Esophagus (tissue), 2 donors: ENCODE measurements at regions not wholly inside any gene's neighbourhood (a gene's known extent, or its start where the extent isn't known, plus 50 kb on each side); places are given as distances from the start of the nearest gene placed in this dataset.

ENCODE experiments used
- H3K27ac ChIP-seq, 2 donors: one replicate each; pipeline ENCODE4 v1.5.1; 2013; ENCODE audit warnings: low read depth in 2 of 2, mild to moderate bottlenecking in 2 of 2, inconsistent platforms in 1 of 2, low read length in 1 of 2, moderate library complexity in 1 of 2
- H3K27me3 ChIP-seq, 2 donors: one replicate each; pipeline ENCODE4 v1.6.1; 2013; ENCODE audit warnings: low read length in 2 of 2, control low read depth in 1 of 2, mild to moderate bottlenecking in 1 of 2; ENCODE audit not compliant: insufficient read depth in 2 of 2, control insufficient read depth in 1 of 2
- H3K36me3 ChIP-seq, 2 donors: one replicate each; pipeline ENCODE4 v1.6.1; 2013; ENCODE audit warnings: low read length in 1 of 2; ENCODE audit not compliant: control insufficient read depth in 2 of 2, insufficient read depth in 2 of 2
- H3K4me1 ChIP-seq, 2 donors: one replicate each; pipeline ENCODE4 v1.6.1; 2013; ENCODE audit warnings: low read length in 1 of 2; ENCODE audit not compliant: control insufficient read depth in 2 of 2, insufficient read depth in 2 of 2
- H3K4me3 ChIP-seq, 2 donors: one replicate each; pipeline ENCODE4 v1.5.1; 2013; ENCODE audit warnings: low read length in 2 of 2, mild to moderate bottlenecking in 2 of 2, low read depth in 1 of 2, moderate library complexity in 1 of 2
- H3K9me3 ChIP-seq, 2 donors: one replicate each; pipeline ENCODE4 v1.6.1; 2013; ENCODE audit warnings: mild to moderate bottlenecking in 2 of 2, low read depth in 1 of 2, low read length in 1 of 2, moderate library complexity in 1 of 2; ENCODE audit not compliant: control insufficient read depth in 2 of 2, insufficient read depth in 1 of 2
- WGBS, 2 donors: extraction: QIAGEN DNeasy Blood & Tissue Kit; methylation state at CpG; one replicate each; pipeline ENCODE4 v1.1.7; 2013; 5-methylcytosine and 5-hydroxymethylcytosine counted together
- donor health status: healthy with polysubstance abuse.
- donor health status: Bipolar disorder and iron deficiency.

DNA sequence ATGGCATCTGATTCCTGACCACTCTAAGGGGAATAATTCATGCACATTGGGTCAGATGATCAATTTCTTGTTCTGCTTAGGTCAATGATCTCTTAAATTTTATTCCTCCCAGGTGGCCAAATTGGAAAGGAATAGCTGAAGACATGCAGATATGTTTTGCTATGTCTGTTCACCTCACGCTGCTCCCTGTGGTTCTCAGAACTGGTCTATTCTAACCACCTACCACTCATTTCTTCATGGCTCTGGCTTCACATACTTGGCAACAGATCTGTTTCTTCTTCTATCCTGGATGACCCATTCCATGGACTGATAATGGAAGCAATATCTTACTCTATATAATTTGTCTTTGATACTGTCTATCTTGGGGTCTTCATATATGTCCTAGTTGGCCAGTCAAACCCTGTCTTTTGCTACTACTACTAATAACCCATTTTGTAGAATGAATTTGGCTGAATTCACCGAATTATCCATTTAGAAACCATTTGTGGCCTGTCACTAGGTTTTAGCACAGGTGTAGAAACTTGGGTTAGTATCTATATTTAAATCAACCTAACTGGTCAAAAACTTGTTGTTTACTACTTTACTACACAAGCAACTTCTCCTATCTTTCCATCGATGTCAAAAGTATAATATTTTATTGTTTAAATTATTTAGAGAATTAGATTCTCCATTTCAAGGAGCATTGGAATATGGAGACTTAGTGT is 650.9 kb downstream of the TLE4 start:
- WGBS, 2 donors: 81 to 90% methylated on average over 3 of the region's 3 CpGs

DNA sequence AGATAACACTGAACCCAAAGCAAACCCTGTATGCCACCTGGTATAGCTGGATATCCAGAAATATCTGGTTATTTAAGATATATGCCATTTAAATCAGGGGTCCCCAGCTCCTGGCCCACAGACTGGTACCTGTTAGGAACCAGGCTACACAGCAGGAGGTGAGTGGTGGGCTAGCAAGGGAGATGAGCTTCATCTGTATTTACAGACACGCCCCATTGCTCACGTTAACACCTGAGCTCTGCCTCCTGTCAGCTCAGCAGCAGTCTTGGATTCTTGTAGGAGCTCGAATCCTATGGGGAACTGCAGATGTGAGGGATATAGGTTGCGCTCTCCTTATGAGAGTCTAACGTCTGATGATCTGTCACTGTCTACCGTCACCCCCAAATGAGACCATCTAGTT is 646.6 kb downstream of the TLE4 start:
- Histone ChIP-seq H3K9me3 (peaks cover 0 to 5% of the 10 kb centered on the region in 2 donors), H3K4me1 (no peaks in the 10 kb centered on the region), H3K36me3 (peaks cover 0 to 3% of the 10 kb centered on the region in 2 donors), H3K4me3 (no peak overlapping the region), H3K27me3 (no peaks in the 10 kb centered on the region), H3K27ac (no peak overlapping the region)
- WGBS, 2 donors: 60 to 76% methylated on average over 6 of the region's 6 CpGs

More for the DNA sequence above, 650.9 kb downstream of the TLE4 start:
- Histone ChIP-seq H3K27me3 (no peaks in the 10 kb centered on the region), H3K9me3 (no peaks in the 10 kb centered on the region), H3K27ac (no peak overlapping the region), H3K4me3 (no peak overlapping the region), H3K36me3 (no peaks in the 10 kb centered on the region), H3K4me1 (no peaks in the 10 kb centered on the region)

DNA sequence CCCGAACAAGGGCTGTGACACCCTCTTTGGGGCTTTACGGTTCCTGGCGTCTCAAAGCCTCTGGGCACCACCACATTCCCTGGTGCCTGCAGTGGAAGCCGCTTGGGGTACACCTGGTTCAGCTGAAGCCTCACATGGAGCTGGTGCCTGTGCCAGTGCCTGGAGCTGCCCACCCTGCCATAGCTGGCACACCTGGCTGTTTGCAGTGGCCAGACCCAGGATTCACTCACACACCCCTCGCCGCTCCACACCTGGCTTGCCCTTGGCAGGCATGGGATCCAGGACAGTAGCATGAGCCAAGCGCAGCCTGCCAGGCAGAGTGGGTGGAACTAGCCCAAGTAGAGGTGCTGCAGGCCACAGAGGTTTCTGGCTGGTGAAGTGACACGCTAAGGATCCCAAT is 641.8 kb downstream of the TLE4 start:
- Histone ChIP-seq H3K27me3 (no peaks in the 10 kb centered on the region), H3K36me3 (peaks cover 0 to 3% of the 10 kb centered on the region in 2 donors), H3K27ac (no peak overlapping the region), H3K4me1 (no peaks in the 10 kb centered on the region), H3K4me3 (no peak overlapping the region), H3K9me3 (peaks cover 0 to 6% of the 10 kb centered on the region in 2 donors)
- 92 to 93% methylated on average over 8 of the region's 8 CpGs for WGBS, 2 donors

DNA sequence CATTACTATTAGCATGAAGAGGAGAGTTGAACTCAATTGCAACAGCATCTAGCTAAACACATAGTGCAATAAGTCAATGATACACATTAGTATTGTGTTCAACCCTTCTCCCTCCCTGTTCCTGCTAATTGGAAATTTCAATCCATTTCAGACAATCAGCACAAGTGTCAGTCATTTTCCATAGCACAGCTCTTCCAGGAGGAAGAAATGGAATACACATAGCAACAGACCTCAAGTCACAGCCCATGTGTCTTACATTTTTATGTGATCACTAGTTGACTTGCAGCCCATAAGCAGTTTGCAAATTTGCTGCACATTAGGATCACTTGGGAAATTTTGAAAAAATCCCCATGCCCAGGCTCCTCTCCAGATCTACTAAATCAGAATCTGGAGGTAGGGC is 636.9 kb downstream of the TLE4 start:
- H3K27me3 ChIP-seq: no peaks in the 10 kb centered on the region
- peaks cover 0 to 4% of the 10 kb centered on the region in 2 donors for H3K9me3 ChIP-seq
- no peak overlapping the region for H3K27ac ChIP-seq
- peaks cover 0 to 2% of the 10 kb centered on the region in 2 donors for H3K36me3 ChIP-seq
- H3K4me3 ChIP-seq: no peak overlapping the region
- no peaks in the 10 kb centered on the region for H3K4me1 ChIP-seq

DNA sequence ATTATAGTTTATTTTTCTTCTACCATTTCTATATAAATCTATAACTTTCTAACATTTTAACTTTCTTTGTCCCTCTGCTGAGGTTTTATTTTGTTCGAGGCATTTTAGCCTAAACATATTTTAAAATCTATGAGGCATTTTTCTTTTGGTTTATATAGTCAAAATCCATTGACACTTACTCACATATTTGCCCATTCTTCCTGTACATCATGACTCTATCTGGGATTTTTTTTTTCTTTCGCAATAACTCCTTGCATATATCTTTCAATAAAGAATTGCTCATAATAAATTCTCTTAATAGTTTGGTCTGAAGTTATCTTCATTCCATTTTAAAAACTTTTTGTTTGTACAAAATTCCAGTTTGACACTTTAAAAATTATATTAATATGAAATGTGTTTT is 632.3 kb downstream of the TLE4 start:
- 83 to 86% methylated on average over 2 of the region's 2 CpGs for WGBS, 2 donors

DNA sequence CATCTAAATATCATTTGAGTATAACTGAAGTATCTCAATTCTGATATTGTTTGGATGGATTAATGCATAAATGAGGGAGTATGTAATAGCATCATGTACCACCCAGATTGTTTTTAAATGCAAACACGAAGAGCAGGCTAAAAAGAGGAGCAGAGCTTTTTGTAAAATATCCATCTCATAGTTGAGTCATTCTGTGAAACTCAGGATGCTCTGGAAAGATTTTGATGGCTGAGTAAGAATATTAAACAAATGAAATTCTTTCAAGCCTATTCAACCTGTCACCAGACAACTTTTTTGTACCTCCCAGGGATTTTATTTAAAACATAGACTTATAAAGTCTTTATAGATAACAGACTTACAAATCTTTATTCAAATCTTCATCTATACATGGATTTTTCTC is 625.9 kb downstream of the TLE4 start:
- Histone ChIP-seq H3K27me3 (no peaks in the 10 kb centered on the region), H3K4me3 (no peak overlapping the region), H3K27ac (no peak overlapping the region), H3K4me1 (no peaks in the 10 kb centered on the region), H3K36me3 (no peaks in the 10 kb centered on the region), H3K9me3 (no peaks in the 10 kb centered on the region)
- WGBS, 2 donors: 39 to 44% methylated on average over 1 of the region's 1 CpG

More for the DNA sequence above, 632.3 kb downstream of the TLE4 start:
- Histone ChIP-seq H3K36me3 (no peaks in the 10 kb centered on the region), H3K27me3 (no peaks in the 10 kb centered on the region), H3K27ac (no peak overlapping the region), H3K4me1 (no peaks in the 10 kb centered on the region), H3K9me3 (no peaks in the 10 kb centered on the region), H3K4me3 (no peak overlapping the region)

DNA sequence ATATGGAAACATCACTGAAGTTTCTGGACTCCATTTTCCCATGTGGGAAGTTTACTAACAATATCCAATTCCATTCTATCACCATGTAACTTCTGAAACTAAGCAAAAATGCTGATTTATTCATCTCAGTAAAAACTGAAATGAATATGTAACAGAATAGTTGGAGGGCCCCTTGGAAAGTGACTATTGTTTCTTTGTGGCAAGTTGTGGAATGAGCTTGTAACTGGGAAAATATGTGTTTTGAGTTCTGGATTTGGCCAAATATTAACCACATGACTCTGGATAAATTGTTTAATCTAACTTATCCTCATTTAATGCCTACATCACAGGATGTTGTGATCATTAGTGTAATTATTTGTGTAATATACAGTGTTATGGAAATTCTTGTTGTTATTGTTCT is 619.3 kb downstream of the TLE4 start:
- no peaks in the 10 kb centered on the region for H3K36me3 ChIP-seq
- no peak overlapping the region for H3K4me3 ChIP-seq
- H3K27me3 ChIP-seq: no peaks in the 10 kb centered on the region
- H3K27ac ChIP-seq: no peak overlapping the region
- no peaks in the 10 kb centered on the region for H3K4me1 ChIP-seq
- H3K9me3 ChIP-seq: no peaks in the 10 kb centered on the region

DNA sequence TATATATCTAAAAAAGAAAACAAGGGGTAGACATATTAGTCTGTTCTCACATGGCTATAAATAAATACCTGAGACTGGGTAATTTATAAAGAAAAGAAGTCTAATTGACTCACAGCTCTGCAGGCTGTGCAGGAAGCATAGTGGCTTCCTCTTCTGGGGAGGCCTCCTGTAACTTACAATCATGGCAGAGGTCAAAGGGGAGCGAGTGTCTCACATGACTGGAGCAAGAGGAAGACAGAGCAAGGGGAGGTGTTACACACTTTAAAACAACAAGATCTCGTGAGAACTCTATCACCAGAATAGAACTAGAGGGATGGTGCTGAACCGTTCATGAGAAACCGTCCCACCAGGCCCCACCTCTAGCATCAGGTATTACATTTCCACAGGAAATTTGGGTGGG is 616.8 kb downstream of the TLE4 start:
- Histone ChIP-seq H3K27me3 (no peaks in the 10 kb centered on the region), H3K36me3 (no peaks in the 10 kb centered on the region), H3K27ac (no peak overlapping the region), H3K9me3 (no peaks in the 10 kb centered on the region), H3K4me3 (no peak overlapping the region), H3K4me1 (no peaks in the 10 kb centered on the region)
- WGBS, 2 donors: 83 to 87% methylated on average over 4 of the region's 4 CpGs

DNA sequence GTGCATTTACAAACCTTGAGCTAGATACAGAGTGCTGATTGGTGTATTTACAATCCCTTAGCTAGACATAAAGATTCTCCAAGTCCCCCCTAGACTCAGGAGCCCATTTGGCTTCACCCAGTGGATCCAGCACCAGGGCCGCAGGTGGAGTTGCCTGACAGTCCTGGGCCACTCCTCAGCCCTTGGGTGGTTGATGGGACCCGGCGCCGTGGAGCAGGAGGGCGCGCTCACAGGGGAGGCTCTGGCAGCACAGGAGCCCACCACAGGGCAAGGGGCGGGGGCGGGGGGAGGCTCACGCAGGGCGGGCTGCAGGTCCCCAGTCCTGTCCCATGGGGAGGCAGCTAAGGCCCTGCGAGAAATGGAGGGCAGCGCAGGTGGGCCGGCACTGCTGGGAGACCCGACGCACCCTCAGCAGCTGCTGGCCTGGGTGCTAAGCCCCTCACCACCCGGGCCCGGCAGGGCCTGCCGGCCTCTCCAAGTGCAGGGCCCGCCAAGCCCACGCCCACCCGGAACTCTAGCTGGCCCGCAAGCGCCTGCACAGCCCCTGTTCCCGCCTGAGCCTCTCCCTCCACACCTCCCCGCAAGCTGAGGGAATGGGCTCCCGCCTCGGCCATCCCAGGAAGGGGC is 613.5 kb downstream of the TLE4 start:
- H3K27ac ChIP-seq: no peak overlapping the region
- 96 to 98% methylated on average over 18 to 27 of the region's 27 CpGs for WGBS, 2 donors
- no peaks in the 10 kb centered on the region for H3K9me3 ChIP-seq
- no peak overlapping the region for H3K4me3 ChIP-seq
- no peaks in the 10 kb centered on the region for H3K4me1 ChIP-seq
- H3K36me3 ChIP-seq: no peaks in the 10 kb centered on the region
- H3K27me3 ChIP-seq: no peaks in the 10 kb centered on the region

DNA sequence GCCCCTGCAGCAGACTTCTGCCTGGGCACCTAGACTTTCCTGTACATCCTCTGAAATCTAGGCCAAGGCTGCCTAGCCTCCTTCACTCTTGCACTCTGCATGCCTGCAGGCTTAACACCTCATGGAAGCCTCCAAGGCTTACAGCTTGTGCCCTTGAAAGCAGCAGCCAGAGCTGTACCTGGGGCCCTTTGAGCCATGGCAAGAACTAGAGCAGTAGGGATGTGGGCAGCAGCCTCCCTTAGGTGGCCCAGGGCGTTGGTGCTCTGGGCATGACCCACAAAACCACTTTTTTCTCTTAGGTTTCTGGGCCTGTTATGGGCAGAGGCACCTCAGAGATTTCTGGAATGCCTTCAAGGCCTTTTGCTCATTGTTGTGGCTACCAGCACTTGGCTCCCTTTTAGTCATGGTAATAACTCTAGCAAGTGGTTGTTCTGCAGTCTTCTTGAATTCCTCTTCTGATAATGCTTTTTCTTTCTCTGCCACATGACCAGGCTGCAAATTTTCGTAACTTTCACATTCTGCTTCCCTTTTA is 606.2 kb downstream of the TLE4 start:
- Histone ChIP-seq H3K4me3 (no peak overlapping the region), H3K27ac (no peak overlapping the region), H3K27me3 (no peaks in the 10 kb centered on the region), H3K4me1 (no peaks in the 10 kb centered on the region), H3K9me3 (no peaks in the 10 kb centered on the region), H3K36me3 (no peaks in the 10 kb centered on the region)
- WGBS, 2 donors: 63 to 80% methylated on average over 2 of the region's 2 CpGs
